T-helper 17 cell (primary cell): ENCODE measurements at regions not wholly inside any gene's neighbourhood (a gene's known extent, or its start where the extent isn't known, plus 50 kb on each side); places are given as distances from the start of the nearest gene placed in this dataset.
"Not testable (repeated sequence)": the region's sequence is repeated elsewhere in the genome, so short reads cannot be mapped to it uniquely, and the experiment has no call there.

Source experiments
- ATAC-seq: fragments of 150-1000 bp; cut with Tn5 transposase; 2 replicates; pipeline ENCODE4 v1.10.0; 2021; ENCODE audit warnings: mild to moderate bottlenecking, moderate library complexity
- DNase-seq, 3 donors: peaks; one replicate each; pipeline versions ENCODE4 v3.0.0 to v3.0.0-alpha.2; 2020 to 2021
- H3K9me3 ChIP-seq: one replicate; pipeline ENCODE4 v1.7.0; 2013; ENCODE audit warnings: low read length, mild to moderate bottlenecking; ENCODE audit not compliant: control insufficient read depth, poor library complexity, severe bottlenecking
- H3K27ac Mint-ChIP-seq: one replicate; pipeline ENCODE4 v1.8.0; 2022; ENCODE audit warnings: mild to moderate bottlenecking, moderate library complexity, mixed read lengths
- H3K27me3 Mint-ChIP-seq: one replicate; pipeline ENCODE4 v1.8.0; 2022; ENCODE audit warnings: mixed read lengths
- H3K36me3 Mint-ChIP-seq: one replicate; pipeline ENCODE4 v1.8.0; 2022; ENCODE audit warnings: low read depth, mixed read lengths
- H3K4me1 Mint-ChIP-seq: one replicate; pipeline ENCODE4 v1.8.0; 2022; ENCODE audit warnings: mild to moderate bottlenecking, mixed read lengths
- H3K4me3 Mint-ChIP-seq: one replicate; pipeline ENCODE4 v1.8.0; 2022; ENCODE audit warnings: mild to moderate bottlenecking, moderate library complexity, mixed read lengths

DNA sequence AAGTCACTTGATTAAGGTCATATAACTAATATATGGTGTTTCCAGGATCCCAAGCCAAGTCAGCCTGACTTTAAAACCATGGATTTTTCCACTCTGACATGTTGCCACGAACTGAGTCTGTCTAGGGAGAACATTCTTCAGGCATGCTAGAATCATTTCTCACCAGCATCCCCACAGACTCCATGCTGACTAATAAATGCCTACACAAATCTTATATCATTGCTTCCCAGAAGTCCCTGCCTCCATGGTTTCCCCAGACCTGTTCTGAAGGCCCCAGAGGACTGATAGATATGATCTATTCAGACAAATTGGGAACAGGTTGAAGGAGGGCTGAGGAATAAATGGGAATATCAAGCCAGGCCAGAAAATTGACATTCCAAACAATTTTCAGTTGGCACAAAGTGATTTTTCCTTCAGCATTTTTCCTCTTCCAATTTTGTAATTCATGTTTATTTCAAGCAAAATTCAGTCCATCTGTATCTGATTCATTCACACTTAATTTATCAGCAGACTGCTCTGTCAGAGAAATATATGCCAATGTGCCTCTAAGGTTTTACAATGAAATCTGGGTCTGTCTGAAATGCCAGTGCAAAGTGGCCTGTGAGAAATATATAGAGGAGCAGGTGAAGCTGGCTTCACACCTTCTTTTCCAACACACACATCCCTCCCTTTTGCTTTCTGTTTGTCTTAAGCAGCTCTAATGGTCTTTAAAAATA lies 413.6 kb upstream of the TNC start:
- Mint-ChIP-seq H3K4me3 (no peak overlapping the region), H3K4me1 (no peaks in the 10 kb centered on the region), H3K27me3 (peaks cover 32% of the 10 kb centered on the region), H3K27ac (no peak overlapping the region), H3K36me3 (no peaks in the 10 kb centered on the region)
- DNase-seq = no peak
- ATAC-seq = no peak
- no peaks in the 10 kb centered on the region for H3K9me3 ChIP-seq

DNA sequence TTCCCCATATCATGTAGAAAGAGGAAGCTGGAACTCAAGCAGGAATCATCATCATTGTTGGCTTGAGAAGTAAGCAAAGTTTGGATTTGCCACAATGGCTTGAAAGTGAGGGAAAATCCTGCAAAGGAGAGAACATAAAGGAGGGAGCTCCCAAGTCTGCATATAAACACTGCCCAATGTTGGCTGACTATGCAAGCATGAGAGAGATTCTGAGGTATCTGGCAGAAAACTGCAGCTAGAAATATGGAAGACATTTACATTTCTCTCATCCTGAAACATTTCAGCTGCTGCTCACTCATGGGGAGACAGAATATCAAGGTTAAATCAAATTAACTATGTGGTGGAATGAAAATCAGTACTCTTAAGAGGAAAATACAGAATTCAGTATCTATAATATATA lies 415.6 kb upstream of the TNC start:
- Mint-ChIP-seq H3K36me3 (no peaks in the 10 kb centered on the region), H3K4me1 (no peaks in the 10 kb centered on the region), H3K4me3 (no peak overlapping the region), H3K27me3 (peaks cover 29% of the 10 kb centered on the region), H3K27ac (no peak overlapping the region)
- ATAC-seq (no peak), DNase-seq (no peak)
- H3K9me3 ChIP-seq = no peaks in the 10 kb centered on the region

DNA sequence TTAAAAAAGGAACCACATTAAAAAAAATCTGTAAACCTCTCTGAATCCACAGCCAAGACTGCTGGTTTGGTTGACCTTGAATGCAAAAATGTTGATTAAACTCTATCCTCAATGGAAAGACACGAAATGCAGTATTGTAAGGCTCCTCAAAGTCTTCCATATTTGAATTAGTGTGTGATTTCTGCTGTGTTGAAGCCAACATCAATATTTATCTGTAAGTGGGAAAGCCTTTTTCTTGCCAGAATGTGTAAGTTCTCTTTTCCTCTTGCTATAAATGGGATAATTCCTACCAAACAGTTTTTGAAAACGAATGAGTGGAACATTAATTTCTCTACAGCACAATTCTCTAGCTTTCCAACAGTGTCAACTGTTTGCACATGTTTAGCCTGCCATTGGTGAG lies 422.1 kb upstream of the TNC start:
- H3K27me3 Mint-ChIP-seq = peaks cover 23% of the 10 kb centered on the region
- no peaks in the 10 kb centered on the region for H3K4me1 Mint-ChIP-seq
- no peaks in the 10 kb centered on the region for H3K9me3 ChIP-seq
- ATAC-seq (no peak), DNase-seq (no peak)
- H3K27ac Mint-ChIP-seq = no peak overlapping the region
- no peak overlapping the region for H3K4me3 Mint-ChIP-seq
- H3K36me3 Mint-ChIP-seq = no peaks in the 10 kb centered on the region

DNA sequence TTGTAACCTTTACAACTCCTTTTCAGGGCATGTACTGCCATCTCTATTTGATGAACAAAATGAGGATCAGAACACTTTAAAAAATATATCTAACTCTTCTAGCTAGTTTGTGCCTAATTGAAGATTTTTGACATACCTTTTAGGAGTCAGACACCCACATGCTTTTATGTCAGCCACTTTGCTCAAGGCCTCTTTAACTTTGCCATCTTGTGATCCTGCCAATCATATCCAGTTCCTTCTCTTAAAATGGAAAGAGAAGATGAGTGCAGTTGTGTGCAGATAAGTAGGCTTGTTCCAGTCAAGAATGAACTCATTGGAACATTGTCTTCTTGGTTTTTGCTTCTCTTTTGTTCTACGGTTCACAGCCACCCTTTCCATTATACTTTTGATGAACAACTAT lies 425.6 kb upstream of the TNC start:
- ATAC-seq = no peak
- Mint-ChIP-seq H3K27ac (no peak overlapping the region), H3K27me3 (peaks cover 38% of the 10 kb centered on the region), H3K4me1 (no peaks in the 10 kb centered on the region), H3K36me3 (no peaks in the 10 kb centered on the region), H3K4me3 (no peak overlapping the region)
- no peaks in the 10 kb centered on the region for H3K9me3 ChIP-seq
- DNase-seq = no peak

DNA sequence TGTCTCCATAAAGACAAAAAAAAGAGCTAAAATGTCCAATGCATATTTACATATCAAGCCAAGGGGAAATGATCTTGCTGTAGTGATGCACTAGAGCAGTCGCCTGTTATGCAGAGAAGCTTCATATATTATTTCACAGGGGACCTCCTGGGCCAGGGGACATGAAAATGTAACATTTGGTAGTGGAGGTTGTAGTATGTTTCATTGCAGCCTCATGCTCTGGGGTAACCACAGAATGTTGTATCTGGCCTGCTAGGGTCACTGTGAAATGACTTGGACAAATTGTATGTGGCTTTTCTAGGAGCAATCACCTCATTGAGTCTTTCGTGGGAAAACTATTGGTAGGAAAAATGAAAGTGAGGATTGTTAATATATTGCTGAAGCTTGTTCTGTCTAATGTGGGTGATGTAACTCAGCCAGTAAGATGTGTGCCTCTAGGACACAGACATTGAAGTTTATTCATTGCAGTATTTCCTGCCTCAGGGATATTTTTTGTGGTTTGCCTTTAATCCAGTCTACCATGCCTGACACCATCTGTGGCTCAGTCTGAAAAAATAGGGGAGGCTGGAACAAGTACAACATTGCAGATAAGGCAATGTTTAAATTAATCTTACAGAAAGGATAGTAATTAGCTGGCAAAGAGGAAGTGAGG lies 430.8 kb upstream of the TNC start:
- H3K27ac Mint-ChIP-seq = peak overlapping the region; percentile 10
- no peaks in the 10 kb centered on the region for H3K9me3 ChIP-seq
- ATAC-seq = no peak
- no peaks in the 10 kb centered on the region for H3K4me1 Mint-ChIP-seq
- H3K36me3 Mint-ChIP-seq = no peaks in the 10 kb centered on the region
- peaks cover 48% of the 10 kb centered on the region for H3K27me3 Mint-ChIP-seq
- no peak overlapping the region for H3K4me3 Mint-ChIP-seq
- DNase-seq = no peak

DNA sequence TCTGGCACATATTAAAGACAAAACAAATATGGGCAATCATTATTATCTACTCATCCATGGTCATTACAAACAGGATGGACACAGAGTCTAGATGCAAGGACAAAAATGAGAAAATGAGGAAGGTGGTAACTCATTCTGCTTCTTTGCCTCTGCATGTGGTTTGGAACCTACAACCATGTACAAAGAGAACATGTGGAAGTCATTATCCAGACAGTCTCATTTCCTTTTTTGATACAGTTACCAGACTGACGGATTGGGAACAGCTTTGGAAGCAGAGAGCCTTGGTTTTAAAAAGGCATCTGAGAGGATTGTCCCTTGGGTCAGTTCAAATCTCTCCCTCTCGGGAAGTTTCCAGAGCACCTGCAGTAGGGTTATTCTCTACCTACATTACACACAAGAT lies 433.4 kb upstream of the TNC start:
- Mint-ChIP-seq H3K36me3 (no peaks in the 10 kb centered on the region), H3K27me3 (peaks cover 49% of the 10 kb centered on the region), H3K27ac (no peak overlapping the region), H3K4me1 (no peaks in the 10 kb centered on the region), H3K4me3 (no peak overlapping the region)
- no peak for DNase-seq
- no peaks in the 10 kb centered on the region for H3K9me3 ChIP-seq
- ATAC-seq = no peak

DNA sequence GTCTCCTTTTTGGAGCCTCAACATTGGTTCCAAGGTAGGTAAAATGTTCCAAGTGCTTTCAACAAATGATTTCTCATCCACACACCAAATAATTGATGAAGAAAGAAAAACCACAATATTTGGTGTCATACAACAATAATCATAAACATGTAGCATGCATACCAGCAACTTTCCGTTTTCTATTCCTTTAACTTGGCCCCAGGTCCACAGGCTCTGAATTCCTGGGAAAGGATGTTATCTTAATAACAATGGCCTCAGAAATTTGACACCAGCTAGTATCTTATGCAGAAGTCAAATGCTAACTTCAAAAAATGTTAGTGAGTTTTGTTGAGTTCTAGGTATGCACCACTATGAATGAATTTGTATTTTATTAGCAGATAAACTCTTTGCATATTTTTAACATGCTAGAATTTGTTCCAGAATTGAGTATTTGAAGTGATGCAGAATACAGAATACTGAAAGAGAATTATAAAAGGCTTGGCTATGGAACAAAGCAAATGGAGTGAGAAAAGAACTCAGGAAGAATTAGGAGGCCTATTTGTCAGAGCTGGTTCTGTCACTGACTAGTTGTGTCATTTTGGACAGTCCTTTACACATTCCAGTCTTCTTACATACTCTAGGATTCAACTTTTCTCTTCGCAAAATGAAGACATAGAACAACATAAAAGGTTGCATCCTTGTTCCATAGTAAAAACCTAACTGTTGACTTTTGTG lies 435.3 kb upstream of the TNC start:
- Mint-ChIP-seq H3K27me3 (peaks cover 39% of the 10 kb centered on the region), H3K4me3 (no peak overlapping the region), H3K36me3 (peaks cover 3% of the 10 kb centered on the region), H3K27ac (no peak overlapping the region), H3K4me1 (no peaks in the 10 kb centered on the region)
- DNase-seq (no peak), ATAC-seq (no peak)
- no peaks in the 10 kb centered on the region for H3K9me3 ChIP-seq

DNA sequence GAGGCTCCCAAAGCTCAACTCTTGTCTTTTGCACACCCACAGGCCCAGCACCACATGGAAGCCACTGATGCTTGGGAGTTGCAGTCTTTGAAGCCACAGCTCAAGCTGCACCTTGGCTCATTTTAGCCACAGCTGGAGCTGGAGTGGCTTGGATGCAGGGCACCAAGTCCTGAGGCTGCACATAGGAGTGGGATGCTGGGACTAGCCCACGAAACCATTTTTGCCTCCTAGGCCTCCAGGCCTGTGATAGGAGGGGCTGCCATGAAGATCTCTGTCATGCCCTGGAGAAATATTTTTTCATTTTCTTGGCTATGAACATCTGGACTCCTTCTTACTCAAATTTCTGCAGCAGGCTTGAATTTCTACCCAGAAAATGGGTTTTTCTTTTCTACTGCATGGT lies 438.5 kb upstream of the TNC start:
- H3K4me1 Mint-ChIP-seq = no peaks in the 10 kb centered on the region
- no peak for DNase-seq
- H3K27me3 Mint-ChIP-seq = peaks cover 14% of the 10 kb centered on the region
- no peak for ATAC-seq
- H3K36me3 Mint-ChIP-seq = peaks cover 3% of the 10 kb centered on the region
- H3K9me3 ChIP-seq = no peaks in the 10 kb centered on the region
- no peak overlapping the region for H3K27ac Mint-ChIP-seq
- H3K4me3 Mint-ChIP-seq = no peak overlapping the region

DNA sequence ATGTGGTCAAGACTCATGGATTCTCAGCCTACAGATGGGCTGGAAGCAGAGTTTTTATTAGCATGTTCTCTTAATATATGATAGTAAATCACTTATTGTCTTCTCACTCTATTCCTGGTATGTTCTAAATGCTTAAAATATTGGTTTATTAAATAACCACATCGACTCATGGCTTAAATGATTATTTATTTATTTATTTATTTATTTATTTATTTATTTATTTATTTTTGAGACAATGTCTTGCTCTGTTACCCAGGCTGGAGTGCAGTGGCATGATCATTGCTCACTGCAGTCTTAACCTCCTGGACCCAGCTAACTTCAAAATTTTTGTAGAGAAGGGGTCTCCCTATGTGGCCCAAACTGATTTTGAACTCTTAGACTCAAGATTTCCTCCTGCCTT lies 457.2 kb upstream of the TNC start:
- no peak overlapping the region for H3K27ac Mint-ChIP-seq
- no peak for ATAC-seq

DNA sequence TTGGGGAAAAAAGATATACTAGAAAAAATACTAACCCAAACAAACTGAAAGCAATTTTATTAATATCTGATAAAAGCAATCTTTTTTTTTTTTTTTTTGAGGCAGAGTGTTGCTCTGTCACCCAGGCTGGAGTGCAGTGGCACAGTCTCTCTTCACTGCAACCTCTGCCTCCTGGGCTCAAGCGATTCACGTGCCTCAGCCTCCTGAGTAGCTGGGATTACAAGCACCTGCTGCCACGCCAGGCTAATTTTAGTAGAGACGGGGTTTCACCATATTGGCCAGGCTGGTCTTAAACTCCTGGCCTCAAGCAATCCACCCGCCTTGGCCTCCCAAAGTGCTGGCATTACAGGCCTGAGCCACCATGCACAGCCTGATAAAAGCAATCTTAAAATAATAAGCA lies 467.5 kb upstream of the TNC start:
- H3K9me3 ChIP-seq, DNase-seq, H3K4me3 Mint-ChIP-seq, H3K4me1 Mint-ChIP-seq, ATAC-seq, H3K27ac Mint-ChIP-seq, H3K36me3 Mint-ChIP-seq: not testable (repeated sequence)
- H3K27me3 Mint-ChIP-seq = peaks cover 27% of the 10 kb centered on the region

More for the DNA sequence above, 457.2 kb upstream of the TNC start:
- no peak for DNase-seq
- H3K4me3 Mint-ChIP-seq = no peak overlapping the region
- peaks cover 34% of the 10 kb centered on the region for H3K27me3 Mint-ChIP-seq
- H3K36me3 Mint-ChIP-seq = no peaks in the 10 kb centered on the region
- H3K9me3 ChIP-seq = no peaks in the 10 kb centered on the region
- no peaks in the 10 kb centered on the region for H3K4me1 Mint-ChIP-seq

DNA sequence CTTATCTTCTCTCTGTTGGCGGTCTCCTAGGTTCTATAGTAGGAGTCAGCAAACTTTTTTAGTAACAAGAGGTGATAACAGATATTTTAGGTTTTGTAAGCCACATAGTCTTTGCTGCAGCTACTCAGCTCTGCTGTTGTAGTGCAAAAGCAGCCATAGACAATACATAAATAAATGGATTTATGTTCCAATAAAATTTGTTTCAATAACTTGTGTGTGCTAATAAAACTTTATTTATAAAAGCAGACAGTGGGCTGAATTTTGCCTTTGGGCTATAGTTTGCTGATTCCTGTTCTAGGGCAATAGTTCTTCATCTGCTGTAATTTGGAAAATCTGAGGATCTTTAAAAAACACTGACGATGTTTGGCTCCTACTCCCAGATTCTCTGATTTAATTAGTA lies 469.4 kb upstream of the TNC start:
- H3K9me3 ChIP-seq = no peaks in the 10 kb centered on the region
- Mint-ChIP-seq H3K27ac (no peak overlapping the region), H3K36me3 (no peaks in the 10 kb centered on the region), H3K4me1 (no peaks in the 10 kb centered on the region), H3K27me3 (peaks cover 19% of the 10 kb centered on the region), H3K4me3 (no peak overlapping the region)
- ATAC-seq (no peak), DNase-seq (no peak)

DNA sequence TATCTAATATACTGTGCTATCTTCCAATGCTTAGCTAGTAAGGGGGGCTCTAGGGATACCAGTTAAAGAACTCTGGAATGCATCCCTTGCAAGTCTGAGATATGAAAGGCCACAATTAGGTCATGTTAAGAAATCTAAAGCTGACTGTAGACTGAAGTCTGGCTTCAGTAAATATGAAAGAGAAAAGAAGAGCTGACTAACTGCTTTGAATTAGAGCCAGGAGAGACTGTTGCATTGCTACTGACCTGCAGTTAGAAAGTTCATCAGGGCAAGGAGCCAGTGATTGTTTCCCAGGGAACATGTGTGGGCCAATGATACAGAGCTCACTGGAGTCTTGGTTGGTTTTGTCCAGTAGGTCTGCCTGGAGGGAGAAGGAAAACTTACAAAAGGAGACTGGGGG lies 472.1 kb upstream of the TNC start:
- no peaks in the 10 kb centered on the region for H3K9me3 ChIP-seq
- Mint-ChIP-seq H3K36me3 (no peaks in the 10 kb centered on the region), H3K4me3 (no peak overlapping the region), H3K27me3 (peaks cover 19% of the 10 kb centered on the region), H3K27ac (no peak overlapping the region), H3K4me1 (no peaks in the 10 kb centered on the region)
- no peak for DNase-seq
- no peak for ATAC-seq

DNA sequence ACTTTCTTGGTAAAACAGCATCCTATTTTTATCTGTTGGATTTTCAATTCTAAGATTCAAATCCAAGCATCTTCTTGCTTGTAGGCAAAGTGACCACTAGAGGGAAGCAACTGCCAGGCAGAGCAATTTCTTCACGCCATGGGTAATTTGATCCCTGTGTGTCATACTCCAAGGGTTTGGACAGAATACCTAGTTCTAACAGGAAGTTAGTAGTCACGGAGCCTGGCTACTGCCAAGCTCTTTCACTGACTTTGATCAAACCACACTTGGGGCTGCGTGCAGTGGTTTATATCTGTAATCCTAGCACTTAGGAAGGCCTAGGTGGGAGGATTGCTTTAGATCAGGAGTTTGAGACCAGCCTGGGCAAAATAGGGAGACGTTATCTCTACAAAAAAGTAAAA lies 473.6 kb upstream of the TNC start:
- Mint-ChIP-seq H3K4me3 (no peak overlapping the region), H3K27me3 (peaks cover 35% of the 10 kb centered on the region)
- DNase-seq = no peak

More for the DNA sequence above, 473.6 kb upstream of the TNC start:
- no peak for ATAC-seq
- no peaks in the 10 kb centered on the region for H3K36me3 Mint-ChIP-seq
- H3K4me1 Mint-ChIP-seq = no peaks in the 10 kb centered on the region
- no peak overlapping the region for H3K27ac Mint-ChIP-seq
- H3K9me3 ChIP-seq = no peaks in the 10 kb centered on the region
